Stimulated activated memory B cell treated with anti-CD40 and anti-IgM and Interleukin-4, amounts not matched to agents 10 μg/mL and 1 μg/mL and 100 μg/mL, for 72 hours (primary cell): ENCODE measurements at regions not wholly inside any gene's neighbourhood (a gene's known extent, or its start where the extent isn't known, plus 50 kb on each side); places are given as distances from the start of the nearest gene placed in this dataset.
"Not testable (repeated sequence)": the region's sequence is repeated elsewhere in the genome, so short reads cannot be mapped to it uniquely, and the experiment has no call there.

ENCODE experiments used
- ATAC-seq: fragments of 150-1000 bp; cut with Tn5 transposase; 2 replicates; pipeline ENCODE4 v1.10.0; 2021
- H3K27ac Mint-ChIP-seq: one replicate; pipeline ENCODE4 v1.8.0; 2022; ENCODE audit warnings: mild to moderate bottlenecking, mixed read lengths
- H3K27me3 Mint-ChIP-seq: one replicate; pipeline ENCODE4 v1.8.0; 2022; ENCODE audit warnings: mixed read lengths
- H3K36me3 Mint-ChIP-seq: one replicate; pipeline ENCODE4 v1.8.0; 2022; ENCODE audit warnings: mixed read lengths
- H3K4me1 Mint-ChIP-seq: one replicate; pipeline ENCODE4 v1.8.0; 2022; ENCODE audit warnings: mixed read lengths
- H3K4me3 Mint-ChIP-seq: one replicate; pipeline ENCODE4 v1.8.0; 2022; ENCODE audit warnings: mild to moderate bottlenecking, moderate library complexity, mixed read lengths
- H3K9me3 Mint-ChIP-seq: one replicate; pipeline ENCODE4 v1.8.0; 2022; ENCODE audit warnings: mixed read lengths

DNA sequence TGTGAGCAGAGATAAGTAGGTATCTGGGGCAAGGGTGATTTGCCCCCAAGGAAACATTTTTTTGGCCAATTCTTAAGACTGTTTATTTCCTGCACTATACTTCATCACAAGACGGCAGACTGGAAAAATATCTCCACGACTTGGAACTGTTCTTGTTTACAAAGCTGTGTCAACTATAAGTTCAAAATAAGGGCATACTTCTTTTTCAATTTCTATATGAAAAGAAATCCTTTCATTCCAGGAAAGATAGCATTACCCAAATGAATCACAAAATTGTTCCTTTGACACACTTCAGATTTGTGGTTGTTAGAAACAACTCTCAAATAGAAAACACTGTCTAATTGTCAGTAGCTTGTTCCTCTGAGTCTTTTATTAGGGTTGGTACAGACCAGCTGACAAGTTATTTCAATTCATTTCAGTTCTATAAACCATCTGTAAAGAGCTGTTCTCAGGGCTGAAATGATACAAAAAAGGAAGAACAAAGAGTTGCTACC is 212.9 kb upstream of the PRDM1 start:
- H3K9me3 Mint-ChIP-seq, result no peaks in the 10 kb centered on the region

DNA sequence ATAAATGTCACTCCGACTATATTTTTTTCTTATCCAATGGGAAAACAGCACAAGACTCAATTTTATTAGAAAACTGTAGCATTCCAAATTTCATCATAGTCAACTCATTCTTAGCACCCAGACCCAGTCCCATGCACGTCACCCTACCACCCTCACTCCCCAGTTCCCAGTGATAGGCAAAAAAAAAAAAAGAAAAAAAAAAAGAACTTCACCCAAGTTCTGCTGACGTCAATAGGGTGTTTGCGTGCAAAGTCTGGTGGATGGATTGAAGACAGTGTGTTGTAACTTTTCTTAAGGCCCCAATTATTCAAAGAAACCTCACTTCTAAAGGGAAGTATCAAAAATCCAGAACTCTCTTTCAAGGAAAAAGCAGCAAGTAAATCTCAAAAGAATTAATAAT is 213.9 kb upstream of the PRDM1 start:
- no peaks in the 10 kb centered on the region for H3K9me3 Mint-ChIP-seq
- H3K4me1 Mint-ChIP-seq, result peaks cover 33% of the 10 kb centered on the region
- H3K4me3 Mint-ChIP-seq, result no peak overlapping the region
- H3K36me3 Mint-ChIP-seq, result no peaks in the 10 kb centered on the region
- ATAC-seq, result no peak
- H3K27me3 Mint-ChIP-seq, result no peaks in the 10 kb centered on the region
- no peak overlapping the region for H3K27ac Mint-ChIP-seq

More for the DNA sequence above, 212.9 kb upstream of the PRDM1 start:
- Mint-ChIP-seq H3K27me3 (no peaks in the 10 kb centered on the region), H3K27ac (no peak overlapping the region), H3K4me1 (peaks cover 25% of the 10 kb centered on the region), H3K36me3 (no peaks in the 10 kb centered on the region), H3K4me3 (no peak overlapping the region)
- peak; percentile 75 for ATAC-seq

DNA sequence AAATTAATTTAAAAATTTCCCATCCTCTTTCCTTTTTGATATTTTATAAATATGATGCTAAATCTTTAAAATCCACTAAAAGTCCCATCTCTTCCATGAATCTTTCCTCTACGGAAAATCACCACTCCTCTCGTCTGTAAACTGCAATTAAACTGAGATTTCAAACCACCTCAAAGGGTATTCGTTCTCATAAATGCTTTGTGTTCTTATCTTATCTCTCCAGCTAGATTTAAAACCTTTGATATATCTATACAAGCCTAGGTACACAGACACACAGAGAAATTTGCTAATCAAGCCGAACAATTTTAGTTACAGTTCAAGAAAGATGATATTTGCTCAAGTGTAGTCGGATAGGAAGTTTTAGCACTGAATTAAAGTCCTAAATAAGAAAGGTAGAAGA is 214.6 kb upstream of the PRDM1 start:
- no peaks in the 10 kb centered on the region for H3K27me3 Mint-ChIP-seq
- H3K4me1 Mint-ChIP-seq, result peaks cover 36% of the 10 kb centered on the region
- no peaks in the 10 kb centered on the region for H3K36me3 Mint-ChIP-seq
- H3K27ac Mint-ChIP-seq, result no peak overlapping the region
- no peaks in the 10 kb centered on the region for H3K9me3 Mint-ChIP-seq
- H3K4me3 Mint-ChIP-seq, result no peak overlapping the region
- no peak for ATAC-seq

DNA sequence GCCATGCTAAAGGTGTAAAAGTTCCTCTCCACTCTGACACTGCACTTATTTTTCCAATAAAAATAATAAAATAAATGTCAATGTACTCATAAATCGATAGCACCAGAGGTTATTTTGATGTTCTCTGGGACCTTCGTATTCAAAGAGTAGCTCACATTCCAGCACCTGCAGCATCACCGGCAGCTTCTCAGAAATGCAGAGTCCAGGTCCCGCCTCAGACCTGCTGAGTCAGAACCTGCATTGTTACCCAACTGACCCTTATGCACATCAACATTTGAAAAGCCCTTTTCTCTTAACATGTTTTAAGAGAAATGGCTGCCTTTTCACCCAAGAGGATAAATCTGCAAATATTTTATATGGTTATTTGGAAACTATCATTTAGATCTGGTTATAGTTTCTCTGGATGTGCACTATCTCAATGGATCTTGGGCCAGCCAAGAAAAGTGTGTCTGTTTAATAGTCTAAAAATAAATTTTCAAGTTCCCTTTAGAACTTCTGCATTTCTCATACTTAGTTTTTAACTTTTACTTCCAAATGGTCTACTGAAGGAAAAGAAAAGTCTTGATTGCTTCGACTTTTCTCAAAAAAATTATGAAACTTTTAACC is 216.2 kb upstream of the PRDM1 start:
- ATAC-seq, result no peak
- no peak overlapping the region for H3K4me3 Mint-ChIP-seq
- H3K27ac Mint-ChIP-seq, result no peak overlapping the region
- H3K4me1 Mint-ChIP-seq, result peaks cover 22% of the 10 kb centered on the region
- H3K36me3 Mint-ChIP-seq, result no peaks in the 10 kb centered on the region
- no peaks in the 10 kb centered on the region for H3K27me3 Mint-ChIP-seq
- H3K9me3 Mint-ChIP-seq, result no peaks in the 10 kb centered on the region

DNA sequence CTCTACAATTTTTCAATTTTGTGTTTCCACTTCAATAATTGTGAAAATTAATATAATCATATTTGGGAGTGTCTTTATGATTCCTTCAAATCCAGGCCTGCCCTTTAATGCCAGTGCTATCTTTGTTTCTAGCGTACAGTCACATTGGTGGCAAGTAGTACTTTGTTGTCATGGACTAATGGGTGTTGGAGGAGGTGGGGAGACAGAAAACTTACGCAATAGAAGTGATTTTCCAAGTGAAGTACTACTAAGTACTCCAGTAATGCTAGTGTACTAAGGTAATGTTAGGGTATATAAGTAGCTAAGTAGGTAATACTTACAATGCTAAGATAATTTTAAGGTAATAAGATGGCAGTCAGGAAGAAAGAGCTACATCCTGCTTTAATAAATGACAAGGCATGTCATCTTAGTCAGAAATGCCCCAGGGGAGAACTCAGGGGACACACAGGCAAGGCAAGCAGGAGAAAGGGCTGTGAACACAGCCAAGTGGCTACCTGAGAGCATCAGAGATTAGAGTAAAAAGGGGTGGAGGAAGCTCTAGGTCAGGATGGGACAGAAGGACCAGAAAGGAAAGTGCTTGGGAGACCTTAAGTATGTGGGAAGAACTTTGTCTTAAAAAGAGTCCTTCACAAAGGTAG is 217.2 kb upstream of the PRDM1 start:
- Mint-ChIP-seq H3K4me3 (no peak overlapping the region), H3K36me3 (no peaks in the 10 kb centered on the region), H3K27me3 (no peaks in the 10 kb centered on the region), H3K4me1 (peaks cover 27% of the 10 kb centered on the region), H3K27ac (peak overlapping the region; percentile 33), H3K9me3 (no peaks in the 10 kb centered on the region)
- ATAC-seq, result no peak

DNA sequence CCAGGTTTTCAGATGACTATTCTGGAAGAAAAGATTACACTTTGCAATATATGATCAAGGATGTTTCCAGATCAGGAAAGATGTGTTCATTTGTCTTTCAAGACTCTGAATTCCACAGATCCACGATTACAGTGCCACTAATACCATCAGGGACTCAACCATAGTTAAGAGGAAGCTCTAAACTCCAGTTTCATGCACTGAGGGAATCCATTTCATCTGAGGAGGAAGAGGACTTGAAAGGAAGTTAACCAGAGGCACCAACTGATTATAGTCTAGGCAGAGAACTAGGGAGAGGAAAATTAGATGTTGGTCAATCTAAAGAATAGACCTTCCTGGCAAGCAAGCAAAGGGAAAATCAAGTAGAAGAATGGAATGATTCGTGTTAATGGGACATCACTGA is 218.3 kb upstream of the PRDM1 start:
- H3K4me1 Mint-ChIP-seq, result peaks cover 38% of the 10 kb centered on the region
- no peaks in the 10 kb centered on the region for H3K9me3 Mint-ChIP-seq
- no peak overlapping the region for H3K4me3 Mint-ChIP-seq
- H3K27me3 Mint-ChIP-seq, result no peaks in the 10 kb centered on the region
- H3K27ac Mint-ChIP-seq, result no peak overlapping the region
- no peak for ATAC-seq
- H3K36me3 Mint-ChIP-seq, result no peaks in the 10 kb centered on the region

DNA sequence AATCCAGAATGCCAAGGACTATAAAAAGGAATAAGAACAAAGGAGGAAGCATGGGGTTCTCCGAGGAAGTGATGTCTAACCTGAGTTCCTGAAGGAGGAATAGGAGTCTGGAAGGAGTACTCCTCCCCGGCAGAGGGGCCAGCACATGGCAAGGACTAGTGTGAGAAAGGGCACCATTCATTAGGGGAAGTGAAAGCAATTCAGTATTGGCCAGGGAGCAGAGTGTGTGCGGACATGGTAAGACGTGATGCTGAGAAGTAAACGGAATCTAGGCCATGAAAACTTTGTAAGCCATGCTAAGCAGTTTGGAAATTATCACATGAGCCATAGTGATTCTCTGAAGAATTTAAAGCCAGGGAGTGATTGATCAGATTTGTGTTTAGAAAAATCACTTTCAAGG is 218.9 kb upstream of the PRDM1 start:
- ATAC-seq, result peak; percentile 39
- H3K27me3 Mint-ChIP-seq, result no peaks in the 10 kb centered on the region
- H3K4me1 Mint-ChIP-seq, result peaks cover 43% of the 10 kb centered on the region
- H3K36me3 Mint-ChIP-seq, result no peaks in the 10 kb centered on the region
- no peak overlapping the region for H3K4me3 Mint-ChIP-seq
- H3K27ac Mint-ChIP-seq, result no peak overlapping the region
- no peaks in the 10 kb centered on the region for H3K9me3 Mint-ChIP-seq

DNA sequence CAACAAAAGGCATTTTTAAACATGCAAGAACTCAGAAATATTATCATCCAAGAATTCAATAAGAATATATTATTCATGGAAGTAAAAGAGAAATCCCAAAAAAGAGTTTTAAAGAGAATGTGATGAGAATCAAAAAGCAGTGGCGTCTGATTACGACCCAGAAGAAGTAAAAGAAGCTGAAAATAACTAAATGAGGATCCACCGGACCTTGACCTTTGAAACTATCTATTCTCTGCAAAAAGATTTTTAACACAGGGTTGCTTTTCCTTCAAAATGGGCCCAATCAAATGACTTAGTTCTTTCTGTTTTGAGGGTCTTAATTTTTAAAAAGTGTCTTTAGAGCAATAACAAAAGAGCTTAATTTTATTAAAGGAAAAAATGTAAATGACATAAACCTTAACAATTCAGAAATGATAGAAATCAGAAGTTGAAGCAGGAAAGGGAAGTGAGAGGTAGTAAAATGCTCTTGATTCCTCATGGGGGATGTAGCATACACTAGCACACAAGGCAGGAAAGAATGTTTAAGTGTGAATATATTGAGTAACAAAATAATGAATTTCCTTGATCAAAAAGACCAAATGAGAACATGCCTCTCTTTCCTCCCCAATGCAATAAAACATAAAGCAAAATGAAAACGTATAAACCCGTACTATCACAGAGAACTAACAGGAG is 223.1 kb upstream of the PRDM1 start:
- Mint-ChIP-seq H3K4me1 (peaks cover 39% of the 10 kb centered on the region), H3K27me3 (no peaks in the 10 kb centered on the region), H3K4me3 (no peak overlapping the region), H3K9me3 (no peaks in the 10 kb centered on the region), H3K27ac (peak overlapping the region; percentile 38), H3K36me3 (no peaks in the 10 kb centered on the region)
- peak; percentile 76 for ATAC-seq

DNA sequence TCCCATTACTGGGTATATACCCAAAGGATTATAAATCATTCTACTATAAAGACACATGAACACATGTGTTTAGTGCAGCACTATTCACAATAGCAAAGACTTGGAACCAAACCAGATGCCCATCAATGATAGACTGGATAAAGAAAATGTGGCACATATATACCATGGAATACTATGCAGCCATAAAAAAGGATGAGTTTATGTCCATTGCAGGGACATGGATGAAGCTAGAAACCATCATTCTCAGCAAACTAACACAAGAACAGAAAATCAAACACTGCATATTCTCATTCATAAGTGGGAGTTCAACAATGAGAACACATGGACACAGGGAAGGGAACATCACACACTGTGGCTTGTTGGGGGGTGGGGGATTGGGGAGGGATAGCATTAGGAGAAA is 225.2 kb upstream of the PRDM1 start:
- not testable (repeated sequence) for H3K27me3 Mint-ChIP-seq, H3K27ac Mint-ChIP-seq, H3K4me3 Mint-ChIP-seq, H3K9me3 Mint-ChIP-seq, H3K36me3 Mint-ChIP-seq, ATAC-seq
- peaks cover 28% of the 10 kb centered on the region for H3K4me1 Mint-ChIP-seq

DNA sequence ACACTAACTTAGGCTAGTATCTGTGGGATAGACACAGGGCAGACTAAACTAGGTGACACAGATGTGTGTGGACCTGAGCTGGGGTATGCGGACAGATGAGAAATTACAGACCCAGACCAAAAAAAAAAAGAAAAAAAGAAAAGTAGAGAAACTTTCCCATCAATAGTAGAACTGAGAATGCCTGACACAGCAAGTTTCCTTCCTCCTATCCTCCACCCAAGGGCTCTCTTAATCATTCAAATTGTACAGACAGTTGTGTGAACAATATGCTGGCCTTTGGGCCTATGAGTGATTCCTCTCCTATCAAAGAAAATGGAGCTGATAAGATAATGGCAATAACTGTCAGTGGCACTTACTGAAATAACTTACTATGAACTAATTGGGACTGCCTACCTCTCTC is 226.7 kb upstream of the PRDM1 start:
- H3K27ac Mint-ChIP-seq, result no peak overlapping the region
- no peak for ATAC-seq
- no peaks in the 10 kb centered on the region for H3K9me3 Mint-ChIP-seq
- H3K4me1 Mint-ChIP-seq, result peaks cover 27% of the 10 kb centered on the region
- H3K36me3 Mint-ChIP-seq, result no peaks in the 10 kb centered on the region
- H3K4me3 Mint-ChIP-seq, result no peak overlapping the region
- no peaks in the 10 kb centered on the region for H3K27me3 Mint-ChIP-seq

DNA sequence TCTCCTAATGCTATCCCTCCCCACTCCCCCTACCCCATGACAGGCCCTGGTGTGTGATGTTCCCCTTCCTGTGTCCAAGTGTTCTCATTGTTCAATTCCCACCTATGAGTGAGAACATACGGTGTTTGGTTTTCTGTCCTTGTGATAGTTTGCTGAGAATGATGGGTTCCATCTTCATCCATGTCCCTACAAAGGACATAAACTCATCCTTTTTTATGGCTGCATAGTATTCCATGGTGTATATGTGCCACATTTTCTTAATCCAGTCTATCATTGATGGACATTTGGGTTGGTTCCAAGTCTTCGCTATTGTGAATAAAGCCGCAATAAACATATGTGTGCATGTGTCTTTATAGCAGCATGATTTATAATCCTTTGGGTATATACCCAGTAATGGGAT is 227.5 kb upstream of the PRDM1 start:
- H3K9me3 Mint-ChIP-seq, ATAC-seq, H3K36me3 Mint-ChIP-seq, H3K27ac Mint-ChIP-seq, H3K4me3 Mint-ChIP-seq, H3K27me3 Mint-ChIP-seq: not testable (repeated sequence)
- peaks cover 18% of the 10 kb centered on the region for H3K4me1 Mint-ChIP-seq

DNA sequence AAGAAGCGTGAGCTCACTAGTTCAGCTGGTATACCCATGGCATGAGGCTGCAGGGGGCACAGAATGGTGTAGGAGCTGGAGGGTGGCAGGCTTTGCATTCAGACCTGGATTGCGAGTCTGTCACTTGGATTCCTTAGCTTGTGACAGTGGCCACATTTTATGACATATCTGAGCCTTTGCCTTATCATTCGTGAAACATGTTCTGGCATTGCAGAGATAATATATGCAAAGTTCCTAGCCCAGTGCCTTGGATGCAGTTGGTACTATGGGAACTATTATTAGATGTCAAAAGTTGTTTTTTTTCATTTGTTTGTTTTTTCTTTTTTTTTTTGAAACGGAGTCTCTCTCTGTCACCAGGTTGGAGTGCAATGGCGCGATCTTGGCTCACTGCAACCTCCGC is 230.7 kb upstream of the PRDM1 start:
- H3K9me3 Mint-ChIP-seq, result no peaks in the 10 kb centered on the region
- H3K4me1 Mint-ChIP-seq, result no peaks in the 10 kb centered on the region
- H3K36me3 Mint-ChIP-seq, result no peaks in the 10 kb centered on the region
- H3K27ac Mint-ChIP-seq, result no peak overlapping the region
- H3K27me3 Mint-ChIP-seq, result no peaks in the 10 kb centered on the region
- no peak for ATAC-seq
- no peak overlapping the region for H3K4me3 Mint-ChIP-seq

DNA sequence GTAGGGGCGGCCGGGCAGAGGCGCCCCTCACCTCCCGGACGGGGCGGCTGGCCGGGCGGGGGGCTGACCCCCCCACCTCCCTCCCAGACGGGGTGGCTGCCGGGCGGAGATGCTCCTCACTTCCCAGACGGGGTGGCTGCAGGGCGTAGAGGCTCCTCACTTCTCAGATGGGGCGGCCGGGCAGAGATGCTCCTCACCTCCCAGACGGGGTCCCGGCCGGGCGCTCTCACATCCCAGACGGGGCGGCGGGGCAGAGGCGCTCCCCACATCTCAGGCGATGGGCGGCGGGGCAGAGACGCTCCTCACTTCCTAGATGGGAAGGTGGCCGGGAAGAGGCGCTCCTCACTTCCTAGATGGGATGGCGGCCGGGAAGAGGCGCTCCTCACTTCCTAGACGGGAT is 232.2 kb upstream of the PRDM1 start:
- not testable (repeated sequence) for ATAC-seq, H3K4me3 Mint-ChIP-seq, H3K4me1 Mint-ChIP-seq, H3K27me3 Mint-ChIP-seq, H3K9me3 Mint-ChIP-seq, H3K36me3 Mint-ChIP-seq, H3K27ac Mint-ChIP-seq

DNA sequence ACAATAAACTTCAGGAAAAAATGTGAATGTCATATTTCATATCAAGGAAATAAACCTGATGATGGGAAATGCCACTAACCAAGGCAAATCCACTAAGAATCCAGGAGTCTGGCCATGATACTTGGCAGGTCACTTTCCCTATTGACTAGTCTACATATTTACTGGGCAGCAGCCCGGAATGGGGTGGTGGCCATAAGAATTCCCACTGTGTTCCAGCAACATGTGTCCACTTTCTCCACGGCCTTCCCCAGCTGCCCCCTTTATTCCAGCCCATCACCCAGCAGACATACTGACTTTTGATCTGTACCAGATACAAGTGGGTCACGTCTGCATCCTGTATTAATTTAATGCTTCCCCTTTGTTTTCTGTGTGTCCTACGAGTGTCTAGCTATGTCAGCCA is 234.5 kb upstream of the PRDM1 start:
- no peaks in the 10 kb centered on the region for H3K4me1 Mint-ChIP-seq
- no peak for ATAC-seq
- H3K36me3 Mint-ChIP-seq, result no peaks in the 10 kb centered on the region
- H3K4me3 Mint-ChIP-seq, result no peak overlapping the region
- no peaks in the 10 kb centered on the region for H3K27me3 Mint-ChIP-seq
- H3K9me3 Mint-ChIP-seq, result no peaks in the 10 kb centered on the region
- no peak overlapping the region for H3K27ac Mint-ChIP-seq

DNA sequence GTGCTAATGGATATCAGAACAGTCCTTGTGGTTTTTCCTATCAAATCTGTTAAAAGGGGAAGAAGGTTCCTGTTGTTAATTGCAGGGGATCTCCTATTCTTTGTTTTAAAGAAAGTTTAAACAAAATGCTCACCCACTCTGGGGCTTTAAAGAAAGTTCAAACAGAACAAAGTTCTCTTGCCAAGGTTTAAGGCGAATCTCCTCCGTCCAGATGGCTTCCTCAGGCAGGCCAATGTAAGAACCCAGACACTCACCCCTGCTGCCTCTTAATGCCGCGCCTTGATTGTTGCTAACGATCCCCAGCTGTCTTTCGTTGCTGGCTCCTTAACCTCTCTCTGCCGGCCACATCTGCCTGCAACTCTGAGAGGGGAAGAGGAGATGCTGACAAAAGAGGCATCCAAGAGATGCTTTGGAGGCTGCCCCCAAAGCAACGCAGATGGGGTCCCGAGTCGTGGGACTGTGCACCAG is 235.0 kb upstream of the PRDM1 start:
- no peak for ATAC-seq
- Mint-ChIP-seq H3K4me1 (no peaks in the 10 kb centered on the region), H3K27ac (no peak overlapping the region), H3K9me3 (no peaks in the 10 kb centered on the region), H3K36me3 (no peaks in the 10 kb centered on the region), H3K27me3 (no peaks in the 10 kb centered on the region), H3K4me3 (no peak overlapping the region)
